ENCODE measurements at regions not wholly inside any gene's neighbourhood (a gene's known extent, or its start where the extent isn't known, plus 50 kb on each side); places are given as distances from the start of the nearest gene placed in this dataset.
"Not testable (repeated sequence)": the region's sequence is repeated elsewhere in the genome, so short reads cannot be mapped to it uniquely, and the experiment has no call there.

DNA sequence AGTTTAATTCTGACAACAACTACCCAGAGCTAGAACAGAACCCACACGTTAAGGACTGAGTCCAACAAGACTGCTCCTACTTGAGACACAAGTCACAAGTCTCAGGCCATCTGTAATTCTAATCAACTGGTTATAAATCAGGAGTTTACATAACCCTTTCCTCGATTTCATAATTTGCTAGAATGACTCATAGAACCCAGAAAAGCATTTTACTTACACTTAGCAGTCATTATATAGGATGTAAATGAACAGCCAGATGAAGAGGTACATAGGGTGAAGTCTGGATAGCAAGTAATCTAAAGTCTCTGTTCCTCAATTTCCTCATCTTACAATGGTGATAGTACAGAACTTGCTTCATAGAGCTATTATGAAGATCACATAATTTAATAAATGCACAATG is 1018.2 kb downstream of the DIPK2A start:
- no peaks in the 10 kb centered on the region for H3K4me1 ChIP-seq (ENCODE audit: insufficient read depth, low read length)
- no peak overlapping the region for H3K4me3 ChIP-seq (ENCODE audit: low read length)
- H3K9me3 ChIP-seq (ENCODE audit: low read length) = no peaks in the 10 kb centered on the region
- H3K27me3 ChIP-seq (ENCODE audit: insufficient read depth, low read length) = no peaks in the 10 kb centered on the region
- H3K36me3 ChIP-seq (ENCODE audit: insufficient read depth, low read length) = no peaks in the 10 kb centered on the region
- no peak overlapping the region for H2AFZ ChIP-seq (ENCODE audit: low read depth, low read length)

DNA sequence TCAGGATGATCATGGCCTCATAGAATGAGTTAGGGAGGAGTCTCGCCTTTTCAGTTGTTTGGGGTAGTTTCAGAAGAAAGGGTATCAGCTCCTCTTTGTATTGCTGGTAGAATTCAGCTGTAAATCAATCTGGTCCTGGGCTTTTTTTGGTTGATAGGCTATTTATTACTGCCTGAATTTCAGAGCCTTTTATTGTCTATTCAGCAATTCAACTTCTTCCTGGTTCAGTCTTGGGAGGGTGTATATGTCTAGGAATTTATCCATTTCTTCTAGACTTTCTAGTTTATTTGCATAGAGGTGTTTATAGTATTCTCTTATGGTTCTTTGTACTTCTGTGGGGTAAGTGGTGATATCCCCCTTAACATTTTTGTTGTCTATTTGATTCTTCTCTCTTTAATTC is 1024.2 kb downstream of the DIPK2A start:
- no peak overlapping the region for H2AFZ ChIP-seq (ENCODE audit: low read depth, low read length)
- no peaks in the 10 kb centered on the region for H3K27me3 ChIP-seq (ENCODE audit: insufficient read depth, low read length)
- H3K9me3 ChIP-seq (ENCODE audit: low read length) = no peaks in the 10 kb centered on the region
- H3K4me3 ChIP-seq (ENCODE audit: low read length) = no peak overlapping the region
- no peaks in the 10 kb centered on the region for H3K4me1 ChIP-seq (ENCODE audit: insufficient read depth, low read length)
- no peaks in the 10 kb centered on the region for H3K36me3 ChIP-seq (ENCODE audit: insufficient read depth, low read length)

DNA sequence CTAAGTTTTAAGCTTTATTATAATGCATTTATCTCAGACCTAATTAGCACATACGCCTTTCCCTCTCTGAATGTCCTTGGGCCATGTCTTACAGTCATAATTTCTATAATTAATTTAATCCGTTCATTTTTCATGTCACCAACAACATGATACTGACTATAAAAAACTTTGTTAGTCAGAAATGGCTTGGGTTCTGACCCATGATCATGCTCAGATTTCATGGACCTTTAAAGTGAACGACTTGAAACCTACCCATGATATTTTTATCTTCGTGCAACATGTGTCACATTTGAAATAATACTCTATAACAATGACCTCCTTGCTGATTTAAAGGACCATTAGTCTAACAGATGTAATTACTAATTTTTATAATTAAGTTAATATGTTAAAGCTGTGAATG is 1033.8 kb downstream of the DIPK2A start:
- Histone ChIP-seq H3K4me3 (ENCODE audit: low read length) (no peak overlapping the region), H3K36me3 (ENCODE audit: insufficient read depth, low read length) (no peaks in the 10 kb centered on the region), H3K9me3 (ENCODE audit: low read length) (no peaks in the 10 kb centered on the region), H3K27me3 (ENCODE audit: insufficient read depth, low read length) (no peaks in the 10 kb centered on the region), H2AFZ (ENCODE audit: low read depth, low read length) (no peak overlapping the region), H3K4me1 (ENCODE audit: insufficient read depth, low read length) (no peaks in the 10 kb centered on the region)

GRCh38 chr3:145006271-145006670 is 1034.6 kb downstream of the DIPK2A start:
- Histone ChIP-seq H3K4me1 (ENCODE audit: insufficient read depth, low read length) (no peaks in the 10 kb centered on the region), H3K4me3 (ENCODE audit: low read length) (no peak overlapping the region), H3K27me3 (ENCODE audit: insufficient read depth, low read length) (no peaks in the 10 kb centered on the region), H3K9me3 (ENCODE audit: low read length) (no peaks in the 10 kb centered on the region), H3K36me3 (ENCODE audit: insufficient read depth, low read length) (no peaks in the 10 kb centered on the region), H2AFZ (ENCODE audit: low read depth, low read length) (no peak overlapping the region)

- Histone ChIP-seq H3K9me3 (ENCODE audit: low read length) (no peaks in the 10 kb centered on the region), H3K27me3 (ENCODE audit: insufficient read depth, low read length) (no peaks in the 10 kb centered on the region), H3K4me1 (ENCODE audit: insufficient read depth, low read length) (no peaks in the 10 kb centered on the region), H2AFZ (ENCODE audit: low read depth, low read length) (no peak overlapping the region), H3K4me3 (ENCODE audit: low read length) (no peak overlapping the region), H3K36me3 (ENCODE audit: insufficient read depth, low read length) (no peaks in the 10 kb centered on the region)
Observed at GRCh38 chr3:145013931-145014330, 1042.3 kb downstream of the DIPK2A start.

GRCh38 chr3:145015253-145015652 is 1043.6 kb downstream of the DIPK2A start:
- Histone ChIP-seq H3K9me3 (ENCODE audit: low read length) (no peaks in the 10 kb centered on the region), H2AFZ (ENCODE audit: low read depth, low read length) (no peak overlapping the region), H3K36me3 (ENCODE audit: insufficient read depth, low read length) (no peaks in the 10 kb centered on the region), H3K4me1 (ENCODE audit: insufficient read depth, low read length) (no peaks in the 10 kb centered on the region), H3K4me3 (ENCODE audit: low read length) (no peak overlapping the region), H3K27me3 (ENCODE audit: insufficient read depth, low read length) (no peaks in the 10 kb centered on the region)

DNA sequence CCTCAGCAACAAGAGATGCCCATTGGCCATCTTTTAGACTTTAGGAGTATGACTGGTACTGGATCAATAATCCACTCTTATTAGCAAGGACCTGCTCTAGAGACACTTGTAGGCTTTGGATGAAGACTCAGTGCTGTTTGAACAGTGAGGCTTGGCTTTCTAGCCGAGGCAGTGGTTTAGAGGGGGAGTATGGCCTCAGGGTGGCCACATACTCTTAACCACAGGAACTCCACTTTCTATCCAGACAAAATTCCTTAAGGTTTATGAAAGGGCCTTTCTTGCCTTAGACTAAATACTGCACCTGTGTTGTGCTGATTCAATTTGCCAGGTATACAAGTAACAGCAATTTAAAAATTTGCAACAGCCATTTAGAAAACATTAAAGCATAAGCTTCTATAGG is 1046.3 kb downstream of the DIPK2A start:
- H2AFZ ChIP-seq (ENCODE audit: low read depth, low read length) = no peak overlapping the region
- H3K27me3 ChIP-seq (ENCODE audit: insufficient read depth, low read length) = no peaks in the 10 kb centered on the region
- no peaks in the 10 kb centered on the region for H3K9me3 ChIP-seq (ENCODE audit: low read length)
- no peak overlapping the region for H3K4me3 ChIP-seq (ENCODE audit: low read length)
- no peaks in the 10 kb centered on the region for H3K36me3 ChIP-seq (ENCODE audit: insufficient read depth, low read length)
- H3K4me1 ChIP-seq (ENCODE audit: insufficient read depth, low read length) = no peaks in the 10 kb centered on the region

GRCh38 chr3:145022447-145022846 is 1050.8 kb downstream of the DIPK2A start:
- Histone ChIP-seq H3K4me3 (ENCODE audit: low read length) (no peak overlapping the region), H3K36me3 (ENCODE audit: insufficient read depth, low read length) (no peaks in the 10 kb centered on the region), H2AFZ (ENCODE audit: low read depth, low read length) (no peak overlapping the region), H3K4me1 (ENCODE audit: insufficient read depth, low read length) (no peaks in the 10 kb centered on the region), H3K27me3 (ENCODE audit: insufficient read depth, low read length) (no peaks in the 10 kb centered on the region), H3K9me3 (ENCODE audit: low read length) (peaks cover 3% of the 10 kb centered on the region)

- Histone ChIP-seq H3K36me3 (ENCODE audit: insufficient read depth, low read length) (no peaks in the 10 kb centered on the region), H2AFZ (ENCODE audit: low read depth, low read length) (no peak overlapping the region), H3K4me1 (ENCODE audit: insufficient read depth, low read length) (no peaks in the 10 kb centered on the region), H3K27me3 (ENCODE audit: insufficient read depth, low read length) (no peaks in the 10 kb centered on the region), H3K9me3 (ENCODE audit: low read length) (peaks cover 3% of the 10 kb centered on the region), H3K4me3 (ENCODE audit: low read length) (no peak overlapping the region)
Observed at GRCh38 chr3:145024700-145025099, 1053.1 kb downstream of the DIPK2A start.

GRCh38 chr3:145027186-145027585 is 1055.6 kb downstream of the DIPK2A start:
- not testable (repeated sequence) for H3K36me3 ChIP-seq (ENCODE audit: insufficient read depth, low read length); H3K4me3 ChIP-seq (ENCODE audit: low read length); H2AFZ ChIP-seq (ENCODE audit: low read depth, low read length); H3K4me1 ChIP-seq (ENCODE audit: insufficient read depth, low read length); H3K9me3 ChIP-seq (ENCODE audit: low read length); H3K27me3 ChIP-seq (ENCODE audit: insufficient read depth, low read length)

- no peaks in the 10 kb centered on the region for H3K9me3 ChIP-seq (ENCODE audit: low read length)
- no peak overlapping the region for H2AFZ ChIP-seq (ENCODE audit: low read depth, low read length)
- no peaks in the 10 kb centered on the region for H3K4me1 ChIP-seq (ENCODE audit: insufficient read depth, low read length)
- H3K4me3 ChIP-seq (ENCODE audit: low read length) = no peak overlapping the region
- H3K36me3 ChIP-seq (ENCODE audit: insufficient read depth, low read length) = no peaks in the 10 kb centered on the region
- no peaks in the 10 kb centered on the region for H3K27me3 ChIP-seq (ENCODE audit: insufficient read depth, low read length)
Observed at GRCh38 chr3:145032791-145033190, 1061.2 kb downstream of the DIPK2A start.

DNA sequence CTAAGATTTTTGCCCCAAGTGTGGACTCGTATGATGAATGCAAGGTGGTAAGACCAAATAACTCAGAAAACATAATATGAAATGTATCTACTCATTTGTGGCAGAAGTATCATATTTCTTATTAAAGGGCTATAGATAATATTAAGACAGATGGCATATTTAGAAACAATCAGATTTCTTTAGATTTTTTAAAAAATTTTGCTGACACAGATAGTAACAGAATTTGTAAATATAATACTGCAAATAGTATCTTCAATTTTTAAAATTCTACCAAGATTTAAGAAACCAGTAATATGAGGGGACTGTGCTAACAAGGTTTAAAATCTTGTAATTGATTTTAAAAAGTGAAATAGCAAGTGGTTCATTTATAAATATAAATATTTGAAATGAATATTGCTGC is 1064.1 kb downstream of the DIPK2A start:
- Histone ChIP-seq H3K4me1 (ENCODE audit: insufficient read depth, low read length) (no peaks in the 10 kb centered on the region), H2AFZ (ENCODE audit: low read depth, low read length) (no peak overlapping the region), H3K4me3 (ENCODE audit: low read length) (no peak overlapping the region), H3K9me3 (ENCODE audit: low read length) (no peaks in the 10 kb centered on the region), H3K36me3 (ENCODE audit: insufficient read depth, low read length) (no peaks in the 10 kb centered on the region), H3K27me3 (ENCODE audit: insufficient read depth, low read length) (no peaks in the 10 kb centered on the region)

GRCh38 chr3:145054055-145054454 is 1082.4 kb downstream of the DIPK2A start:
- not testable (repeated sequence) for H3K9me3 ChIP-seq (ENCODE audit: low read length)

DNA sequence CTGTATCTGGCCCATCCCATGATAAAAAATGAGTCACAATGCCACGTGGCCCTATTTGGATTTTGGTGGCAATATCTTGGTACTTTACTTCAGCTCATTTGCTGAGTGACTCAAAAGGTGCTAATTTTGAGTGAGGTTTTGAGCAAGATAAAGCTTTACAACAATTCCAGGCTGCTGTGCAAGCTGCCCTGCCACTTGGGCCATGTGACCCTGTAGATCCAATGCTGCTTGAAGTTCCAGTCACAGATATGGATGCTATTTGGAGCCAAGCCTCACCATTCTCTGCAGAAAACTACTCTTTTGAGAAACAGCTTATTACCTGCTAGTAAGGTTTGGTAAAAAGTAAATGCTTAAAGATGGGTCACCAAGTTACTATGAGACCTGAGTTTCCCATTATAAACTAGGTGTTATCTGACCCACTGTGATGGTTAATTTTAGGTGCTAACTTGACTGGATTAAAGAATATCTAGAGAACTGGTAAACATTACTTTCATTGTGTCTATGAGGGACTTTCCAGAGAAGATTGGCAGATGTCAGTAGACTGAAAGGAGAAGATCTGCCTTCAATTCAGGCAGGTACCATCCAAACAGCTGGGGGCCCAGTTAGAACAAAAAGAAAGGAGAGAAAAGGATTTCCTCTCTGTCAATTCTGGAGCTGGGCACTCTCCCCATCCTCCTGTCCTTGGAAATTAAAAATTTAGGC is 1083.9 kb downstream of the DIPK2A start:
- Histone ChIP-seq H3K36me3 (ENCODE audit: insufficient read depth, low read length) (no peaks in the 10 kb centered on the region), H2AFZ (ENCODE audit: low read depth, low read length) (no peak overlapping the region), H3K4me1 (ENCODE audit: insufficient read depth, low read length) (no peaks in the 10 kb centered on the region)

More at GRCh38 chr3:145054055-145054454, 1082.4 kb downstream of the DIPK2A start:
- H3K36me3 ChIP-seq (ENCODE audit: insufficient read depth, low read length); H2AFZ ChIP-seq (ENCODE audit: low read depth, low read length); H3K4me1 ChIP-seq (ENCODE audit: insufficient read depth, low read length); H3K4me3 ChIP-seq (ENCODE audit: low read length); H3K27me3 ChIP-seq (ENCODE audit: insufficient read depth, low read length): not testable (repeated sequence)

More for the DNA sequence above, 1083.9 kb downstream of the DIPK2A start:
- Histone ChIP-seq H3K27me3 (ENCODE audit: insufficient read depth, low read length) (no peaks in the 10 kb centered on the region), H3K4me3 (ENCODE audit: low read length) (no peak overlapping the region), H3K9me3 (ENCODE audit: low read length) (no peaks in the 10 kb centered on the region)
